SK-N-SH treated with all-trans-retinoic acid at 6 μM for 48 hours (cell line): ENCODE measurements at regions not wholly inside any gene's neighbourhood (a gene's known extent, or its start where the extent isn't known, plus 50 kb on each side); places are given as distances from the start of the nearest gene placed in this dataset.

Source experiments
- ATAC-seq: fragments of 200-7000 bp; cut with Tn5 transposase; 3 replicates; pipeline ENCODE4 v1.9.1; 2020; ENCODE audit warnings: mild to moderate bottlenecking, moderate library complexity
- ARNTL ChIP-seq: fragments of 450-650 bp; formaldehyde crosslinking; IDR thresholded peaks from 2 replicates; pipeline ENCODE4 v1.5.0; 2020; ENCODE audit warnings: low read depth, mild to moderate bottlenecking, moderate library complexity, borderline replicate concordance
- BACH2 ChIP-seq: fragments of 250-450 bp; sonication (Bioruptor Pico); IDR thresholded peaks from 2 replicates; pipeline ENCODE4 v1.9.0; 2021; ENCODE audit warnings: mild to moderate bottlenecking, borderline replicate concordance
- CSDC2 ChIP-seq: fragments of 250-450 bp; sonication (Bioruptor Pico); IDR thresholded peaks from 2 replicates; pipeline ENCODE4 v1.5.0; 2020; ENCODE audit warnings: mild to moderate bottlenecking, moderate library complexity
- GLIS3 ChIP-seq: fragments of 250-450 bp; sonication (Bioruptor Pico); IDR thresholded peaks from 2 replicates; pipeline ENCODE4 v1.5.0; 2020; ENCODE audit warnings: mild to moderate bottlenecking, moderate library complexity
- ISL1 ChIP-seq: fragments of 250-450 bp; sonication (Bioruptor Pico); IDR thresholded peaks from 2 replicates; pipeline ENCODE4 v2.1.2; 2022; ENCODE audit warnings: mild to moderate bottlenecking, moderate library complexity
- OSR1 ChIP-seq: fragments of 250-450 bp; sonication (Bioruptor Pico); IDR thresholded peaks from 2 replicates; pipeline ENCODE4 v1.8.0; 2022; ENCODE audit warnings: moderate library complexity, mild to moderate bottlenecking, inconsistent platforms
- PPARA ChIP-seq: fragments of 250-450 bp; sonication (Bioruptor Pico); IDR thresholded peaks from 2 replicates; pipeline ENCODE4 v1.5.0; 2020; ENCODE audit warnings: mild to moderate bottlenecking, borderline replicate concordance
- RARB ChIP-seq: fragments of 250-450 bp; sonication (Bioruptor Pico); IDR thresholded peaks from 2 replicates; pipeline ENCODE4 v1.8.0; 2021; ENCODE audit warnings: mild to moderate bottlenecking, moderate library complexity
- SNAI2 ChIP-seq: fragments of 250-450 bp; sonication (Bioruptor Pico); IDR thresholded peaks from 2 replicates; pipeline ENCODE4 v1.5.0; 2020; ENCODE audit warnings: mild to moderate bottlenecking, moderate library complexity
- TCF4 ChIP-seq: fragments of 250-450 bp; sonication (Bioruptor Pico); IDR thresholded peaks from 2 replicates; pipeline ENCODE4 v1.8.0; 2021; ENCODE audit warnings: mild to moderate bottlenecking, moderate library complexity, borderline replicate concordance
- TOX ChIP-seq: fragments of 250-450 bp; sonication (Bioruptor Pico); IDR thresholded peaks from 2 replicates; pipeline ENCODE4 v1.8.0; 2021; ENCODE audit warnings: mild to moderate bottlenecking, moderate library complexity, borderline replicate concordance
- ZC3H10 ChIP-seq: fragments of 250-450 bp; sonication (Bioruptor Pico); IDR thresholded peaks from 2 replicates; pipeline ENCODE4 v1.5.1; 2021; ENCODE audit warnings: mild to moderate bottlenecking, moderate library complexity
- ZFP3 ChIP-seq: fragments of 250-450 bp; sonication (Bioruptor Pico); IDR thresholded peaks from 2 replicates; pipeline ENCODE4 v1.5.0; 2020; ENCODE audit warnings: mild to moderate bottlenecking, moderate library complexity
- ZFP30 ChIP-seq: fragments of 450-650 bp; formaldehyde crosslinking; IDR thresholded peaks from 2 replicates; pipeline ENCODE4 v1.5.0; 2022; ENCODE audit warnings: mild to moderate bottlenecking, moderate library complexity
- ZNF565 ChIP-seq: fragments of 450-650 bp; formaldehyde crosslinking; conservative IDR thresholded peaks from 2 replicates; pipeline ENCODE4 v1.5.0; 2020; ENCODE audit warnings: low read depth, mild to moderate bottlenecking, moderate library complexity
- ZNF70 ChIP-seq: fragments of 450-650 bp; formaldehyde crosslinking; IDR thresholded peaks from 2 replicates; pipeline ENCODE4 v1.5.0; 2020; ENCODE audit warnings: mild to moderate bottlenecking, moderate library complexity
- ZNF8 ChIP-seq: fragments of 450-650 bp; formaldehyde crosslinking; IDR thresholded peaks from 2 replicates; pipeline ENCODE4 v1.5.0; 2020; ENCODE audit warnings: mild to moderate bottlenecking, moderate library complexity
- TF ChIP-seq, protein P1 (sequence below): fragments of 250-450 bp; sonication (Bioruptor Pico); IDR thresholded peaks from 2 replicates; pipeline ENCODE4 v1.5.1; 2020; ENCODE audit warnings: low read depth, mild to moderate bottlenecking, moderate library complexity
- TF ChIP-seq, protein P2 (sequence below): fragments of 250-450 bp; sonication (Bioruptor Pico); IDR thresholded peaks from 2 replicates; pipeline ENCODE4 v1.8.0; 2020; ENCODE audit warnings: mild to moderate bottlenecking, moderate library complexity, borderline replicate concordance
- TF ChIP-seq, protein P3 (sequence below): fragments of 250-450 bp; sonication (Bioruptor Pico); IDR thresholded peaks from 2 replicates; pipeline ENCODE4 v1.5.0; 2020; ENCODE audit warnings: mild to moderate bottlenecking, moderate library complexity
- TF ChIP-seq, protein P4 (sequence below): fragments of 250-450 bp; sonication (Bioruptor Pico); IDR thresholded peaks from 2 replicates; pipeline ENCODE4 v1.5.1; 2021; ENCODE audit warnings: mild to moderate bottlenecking, moderate library complexity
- TF ChIP-seq, protein P5 (sequence below): fragments of 250-450 bp; sonication (Bioruptor Pico); IDR thresholded peaks from 2 replicates; pipeline ENCODE4 v1.8.0; 2021; ENCODE audit warnings: low read depth, mild to moderate bottlenecking, moderate library complexity, borderline replicate concordance

DNA sequence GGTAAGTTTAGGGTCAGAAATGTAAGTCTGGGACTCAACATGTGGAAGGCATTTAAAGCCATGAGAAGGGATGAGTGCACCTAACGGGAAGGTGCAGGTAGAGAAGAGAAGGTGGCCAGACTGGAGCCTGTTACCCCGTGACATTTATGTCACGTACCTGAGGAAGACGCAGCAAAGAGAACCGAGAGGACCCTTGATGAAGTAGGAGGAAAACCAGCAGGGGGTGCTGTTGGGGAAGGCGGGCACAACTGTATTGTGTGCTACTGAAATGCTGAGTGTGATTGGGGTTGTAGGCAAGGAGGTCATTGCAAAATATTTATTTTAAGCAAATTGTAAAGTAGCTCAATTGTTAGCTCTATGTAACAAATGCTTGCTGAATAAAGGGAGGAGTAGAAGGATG is 338.2 kb upstream of the PRKCQ start:
- no peak for ATAC-seq
- TF ChIP-seq SNAI2 (CRISPR knock-in tag), result no peak
- TF ChIP-seq, protein P1, sequence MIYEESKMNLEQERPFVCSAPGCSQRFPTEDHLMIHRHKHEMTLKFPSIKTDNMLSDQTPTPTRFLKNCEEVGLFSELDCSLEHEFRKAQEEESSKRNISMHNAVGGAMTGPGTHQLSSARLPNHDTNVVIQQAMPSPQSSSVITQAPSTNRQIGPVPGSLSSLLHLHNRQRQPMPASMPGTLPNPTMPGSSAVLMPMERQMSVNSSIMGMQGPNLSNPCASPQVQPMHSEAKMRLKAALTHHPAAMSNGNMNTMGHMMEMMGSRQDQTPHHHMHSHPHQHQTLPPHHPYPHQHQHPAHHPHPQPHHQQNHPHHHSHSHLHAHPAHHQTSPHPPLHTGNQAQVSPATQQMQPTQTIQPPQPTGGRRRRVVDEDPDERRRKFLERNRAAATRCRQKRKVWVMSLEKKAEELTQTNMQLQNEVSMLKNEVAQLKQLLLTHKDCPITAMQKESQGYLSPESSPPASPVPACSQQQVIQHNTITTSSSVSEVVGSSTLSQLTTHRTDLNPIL (CRISPR knock-in tag), result no peak
- TF ChIP-seq ISL1 (CRISPR knock-in tag), result no peak
- TF ChIP-seq, protein P2, sequence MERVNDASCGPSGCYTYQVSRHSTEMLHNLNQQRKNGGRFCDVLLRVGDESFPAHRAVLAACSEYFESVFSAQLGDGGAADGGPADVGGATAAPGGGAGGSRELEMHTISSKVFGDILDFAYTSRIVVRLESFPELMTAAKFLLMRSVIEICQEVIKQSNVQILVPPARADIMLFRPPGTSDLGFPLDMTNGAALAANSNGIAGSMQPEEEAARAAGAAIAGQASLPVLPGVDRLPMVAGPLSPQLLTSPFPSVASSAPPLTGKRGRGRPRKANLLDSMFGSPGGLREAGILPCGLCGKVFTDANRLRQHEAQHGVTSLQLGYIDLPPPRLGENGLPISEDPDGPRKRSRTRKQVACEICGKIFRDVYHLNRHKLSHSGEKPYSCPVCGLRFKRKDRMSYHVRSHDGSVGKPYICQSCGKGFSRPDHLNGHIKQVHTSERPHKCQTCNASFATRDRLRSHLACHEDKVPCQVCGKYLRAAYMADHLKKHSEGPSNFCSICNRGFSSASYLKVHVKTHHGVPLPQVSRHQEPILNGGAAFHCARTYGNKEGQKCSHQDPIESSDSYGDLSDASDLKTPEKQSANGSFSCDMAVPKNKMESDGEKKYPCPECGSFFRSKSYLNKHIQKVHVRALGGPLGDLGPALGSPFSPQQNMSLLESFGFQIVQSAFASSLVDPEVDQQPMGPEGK (CRISPR knock-in tag), result no peak
- TF ChIP-seq ZC3H10 (CRISPR knock-in tag), result no peak
- TF ChIP-seq BACH2 (CRISPR knock-in tag), result no peak
- no peak for TF ChIP-seq OSR1 (CRISPR knock-in tag)
- TF ChIP-seq, all 23 proteins: peak for 0

DNA sequence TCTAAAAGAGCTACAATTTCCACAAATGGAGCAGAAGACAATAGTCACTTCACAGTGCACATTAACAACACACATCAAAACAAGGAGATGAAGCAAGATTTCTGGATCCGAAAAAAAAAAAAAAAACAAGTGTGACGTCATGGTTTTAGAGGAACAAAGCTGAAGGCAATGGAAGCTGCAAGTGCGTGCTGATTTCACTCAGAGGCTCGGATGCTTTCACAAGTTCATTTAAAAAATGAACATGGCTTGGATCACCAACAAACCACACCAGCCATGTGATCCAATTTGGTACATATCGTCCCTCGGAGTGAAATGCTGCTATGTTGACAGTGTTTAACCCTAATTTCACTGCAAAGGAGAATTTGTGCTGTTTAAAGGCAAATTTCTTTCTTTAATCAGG is 337.0 kb upstream of the PRKCQ start:
- no peak for ATAC-seq
- TF ChIP-seq TOX (CRISPR knock-in tag) (no peak), ISL1 (CRISPR knock-in tag) (no peak), GLIS3 (no peak), CSDC2 (CRISPR knock-in tag) (no peak), ZC3H10 (CRISPR knock-in tag) (no peak), ZFP3 (CRISPR knock-in tag) (no peak), OSR1 (CRISPR knock-in tag) (no peak), TCF4 (no peak), PPARA (CRISPR knock-in tag) (no peak), ARNTL (CRISPR knock-in tag) (no peak), ZNF70 (CRISPR knock-in tag) (no peak), RARB (CRISPR knock-in tag) (no peak), SNAI2 (CRISPR knock-in tag) (no peak), BACH2 (CRISPR knock-in tag) (no peak), ZFP30 (CRISPR knock-in tag) (no peak)
- TF ChIP-seq, protein P3, sequence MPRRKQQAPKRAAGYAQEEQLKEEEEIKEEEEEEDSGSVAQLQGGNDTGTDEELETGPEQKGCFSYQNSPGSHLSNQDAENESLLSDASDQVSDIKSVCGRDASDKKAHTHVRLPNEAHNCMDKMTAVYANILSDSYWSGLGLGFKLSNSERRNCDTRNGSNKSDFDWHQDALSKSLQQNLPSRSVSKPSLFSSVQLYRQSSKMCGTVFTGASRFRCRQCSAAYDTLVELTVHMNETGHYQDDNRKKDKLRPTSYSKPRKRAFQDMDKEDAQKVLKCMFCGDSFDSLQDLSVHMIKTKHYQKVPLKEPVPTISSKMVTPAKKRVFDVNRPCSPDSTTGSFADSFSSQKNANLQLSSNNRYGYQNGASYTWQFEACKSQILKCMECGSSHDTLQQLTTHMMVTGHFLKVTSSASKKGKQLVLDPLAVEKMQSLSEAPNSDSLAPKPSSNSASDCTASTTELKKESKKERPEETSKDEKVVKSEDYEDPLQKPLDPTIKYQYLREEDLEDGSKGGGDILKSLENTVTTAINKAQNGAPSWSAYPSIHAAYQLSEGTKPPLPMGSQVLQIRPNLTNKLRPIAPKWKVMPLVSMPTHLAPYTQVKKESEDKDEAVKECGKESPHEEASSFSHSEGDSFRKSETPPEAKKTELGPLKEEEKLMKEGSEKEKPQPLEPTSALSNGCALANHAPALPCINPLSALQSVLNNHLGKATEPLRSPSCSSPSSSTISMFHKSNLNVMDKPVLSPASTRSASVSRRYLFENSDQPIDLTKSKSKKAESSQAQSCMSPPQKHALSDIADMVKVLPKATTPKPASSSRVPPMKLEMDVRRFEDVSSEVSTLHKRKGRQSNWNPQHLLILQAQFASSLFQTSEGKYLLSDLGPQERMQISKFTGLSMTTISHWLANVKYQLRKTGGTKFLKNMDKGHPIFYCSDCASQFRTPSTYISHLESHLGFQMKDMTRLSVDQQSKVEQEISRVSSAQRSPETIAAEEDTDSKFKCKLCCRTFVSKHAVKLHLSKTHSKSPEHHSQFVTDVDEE (CRISPR knock-in tag), result no peak
- TF ChIP-seq, protein P2 (CRISPR knock-in tag), result no peak
- TF ChIP-seq, protein P1 (CRISPR knock-in tag), result no peak
- TF ChIP-seq, protein P4, sequence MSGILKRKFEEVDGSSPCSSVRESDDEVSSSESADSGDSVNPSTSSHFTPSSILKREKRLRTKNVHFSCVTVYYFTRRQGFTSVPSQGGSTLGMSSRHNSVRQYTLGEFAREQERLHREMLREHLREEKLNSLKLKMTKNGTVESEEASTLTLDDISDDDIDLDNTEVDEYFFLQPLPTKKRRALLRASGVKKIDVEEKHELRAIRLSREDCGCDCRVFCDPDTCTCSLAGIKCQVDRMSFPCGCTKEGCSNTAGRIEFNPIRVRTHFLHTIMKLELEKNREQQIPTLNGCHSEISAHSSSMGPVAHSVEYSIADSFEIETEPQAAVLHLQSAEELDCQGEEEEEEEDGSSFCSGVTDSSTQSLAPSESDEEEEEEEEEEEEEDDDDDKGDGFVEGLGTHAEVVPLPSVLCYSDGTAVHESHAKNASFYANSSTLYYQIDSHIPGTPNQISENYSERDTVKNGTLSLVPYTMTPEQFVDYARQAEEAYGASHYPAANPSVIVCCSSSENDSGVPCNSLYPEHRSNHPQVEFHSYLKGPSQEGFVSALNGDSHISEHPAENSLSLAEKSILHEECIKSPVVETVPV (CRISPR knock-in tag), result no peak

DNA sequence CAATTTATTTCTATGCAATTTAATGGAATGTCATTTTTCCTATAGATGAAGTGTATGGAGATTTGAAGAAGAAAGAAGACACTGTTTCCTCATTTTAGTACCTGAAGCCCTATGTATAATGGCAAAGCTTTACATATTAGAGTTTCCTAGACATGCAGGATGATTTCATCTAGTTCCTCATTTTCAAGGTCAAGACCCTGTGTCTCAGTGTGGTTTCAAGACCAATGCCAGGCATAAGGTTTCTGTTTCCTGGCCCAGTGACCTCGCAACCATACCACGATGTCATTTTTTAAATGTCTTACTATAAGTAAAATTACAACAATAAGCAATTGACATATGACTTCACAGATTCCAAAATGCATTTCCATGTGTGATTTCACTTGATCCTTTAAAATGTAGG is 336.5 kb upstream of the PRKCQ start:
- no peak for ATAC-seq
- TF ChIP-seq ARNTL (CRISPR knock-in tag), result no peak
- TF ChIP-seq TCF4, result no peak
- TF ChIP-seq, protein P1 (CRISPR knock-in tag), result no peak
- no peak for TF ChIP-seq OSR1 (CRISPR knock-in tag)
- TF ChIP-seq ZFP3 (CRISPR knock-in tag), result no peak
- TF ChIP-seq ZNF70 (CRISPR knock-in tag), result no peak
- TF ChIP-seq, protein P5, sequence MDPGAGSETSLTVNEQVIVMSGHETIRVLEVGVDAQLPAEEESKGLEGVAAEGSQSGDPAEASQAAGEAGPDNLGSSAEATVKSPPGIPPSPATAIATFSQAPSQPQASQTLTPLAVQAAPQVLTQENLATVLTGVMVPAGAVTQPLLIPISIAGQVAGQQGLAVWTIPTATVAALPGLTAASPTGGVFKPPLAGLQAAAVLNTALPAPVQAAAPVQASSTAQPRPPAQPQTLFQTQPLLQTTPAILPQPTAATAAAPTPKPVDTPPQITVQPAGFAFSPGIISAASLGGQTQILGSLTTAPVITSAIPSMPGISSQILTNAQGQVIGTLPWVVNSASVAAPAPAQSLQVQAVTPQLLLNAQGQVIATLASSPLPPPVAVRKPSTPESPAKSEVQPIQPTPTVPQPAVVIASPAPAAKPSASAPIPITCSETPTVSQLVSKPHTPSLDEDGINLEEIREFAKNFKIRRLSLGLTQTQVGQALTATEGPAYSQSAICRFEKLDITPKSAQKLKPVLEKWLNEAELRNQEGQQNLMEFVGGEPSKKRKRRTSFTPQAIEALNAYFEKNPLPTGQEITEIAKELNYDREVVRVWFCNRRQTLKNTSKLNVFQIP (CRISPR knock-in tag), result no peak
- no peak for TF ChIP-seq CSDC2 (CRISPR knock-in tag)
- no peak for TF ChIP-seq ZNF565
- no peak for TF ChIP-seq BACH2 (CRISPR knock-in tag)
- no peak for TF ChIP-seq SNAI2 (CRISPR knock-in tag)
- TF ChIP-seq ZNF8 (CRISPR knock-in tag), result no peak
